HepG2 (cell line): ENCODE measurements at regions not wholly inside any gene's neighbourhood (a gene's known extent, or its start where the extent isn't known, plus 50 kb on each side); places are given as distances from the start of the nearest gene placed in this dataset.

Source experiments
- ATAC-seq: fragments of 200-7000 bp; cut with Tn5 transposase; 3 replicates; pipeline ENCODE4 v1.9.1; 2020; ENCODE audit warnings: mild to moderate bottlenecking, moderate library complexity
- BruUV-seq: library from RNA; stranded (reverse); fragments of 400-500 nt; replicated peaks from 2 replicates; lab custom pipeline; 2021; lab: Mats Ljungman, UMichigan
- CTCF ChIA-PET: fragments of 300-600 bp; formaldehyde crosslinking; extraction: SDS; loops from one replicate; lab custom pipeline; 2021; ENCODE audit warnings: low total read pairs, inconsistent platforms, low intra/inter-chr PET ratio; lab: Yijun Ruan, JAX
- POLR2A ChIA-PET: fragments of 350-600 bp; sonication (Branson Sonifier 250); formaldehyde crosslinking; loops from one replicate; lab custom pipeline; 2020; ENCODE audit warnings: antibody characterized with exemption, inconsistent platforms; lab: Yijun Ruan, JAX
- DNase-seq: peaks from one replicate; pipeline ENCODE4 v3.0.0-alpha.2; 2015; ENCODE audit warnings: low spot score
- FAIRE-seq: peaks from 3 replicates; lab custom pipeline; 2011; peaks lifted over from hg19 to GRCh38; lab: Jason Lieb, UNC
- H2AFZ ChIP-seq: one replicate; pipeline ENCODE4 v1.6.1; 2011; ENCODE audit warnings: low read length, inconsistent platforms
- H3K27ac ChIP-seq: fragments of 300-600 bp; 3 replicates; pipeline ENCODE4 v1.8.0; 2011; ENCODE audit warnings: mixed run types, mild to moderate bottlenecking, mixed read lengths, low read length, inconsistent platforms; ENCODE audit not compliant: insufficient read depth; ENCODE audit errors: extremely low read length
- H3K27me3 ChIP-seq, 2 experiments: fragments of 200-600 bp in 1 of 2; 2 replicates in 1 of 2; 3 replicates in 1 of 2; pipeline versions ENCODE4 v1.6.0 to v1.8.0; 2011; ENCODE audit warnings: low read length in 2 of 2, mild to moderate bottlenecking in 2 of 2, moderate library complexity in 2 of 2, inconsistent platforms in 1 of 2; ENCODE audit not compliant: insufficient read depth in 2 of 2, control insufficient read depth in 1 of 2
- H3K36me3 ChIP-seq, 2 experiments: fragments of 200-600 bp in 1 of 2; replicated peaks in 1 of 2; 2 replicates in 1 of 2; 3 replicates in 1 of 2; pipeline versions ENCODE4 v1.5.1 to v1.8.0; 2011; ENCODE audit warnings: low read length in 2 of 2, inconsistent platforms in 1 of 2; ENCODE audit not compliant: insufficient read depth in 2 of 2, control insufficient read depth in 1 of 2
- H3K4me1 ChIP-seq: 2 replicates; pipeline ENCODE4 v1.5.1; 2012; ENCODE audit warnings: low read length, inconsistent platforms; ENCODE audit not compliant: insufficient read depth
- H3K4me2 ChIP-seq: 2 replicates; pipeline ENCODE4 v1.6.0; 2011; ENCODE audit warnings: low read depth, low read length, inconsistent platforms
- H3K4me3 ChIP-seq, 3 experiments: fragments of 200-600 bp in 1 of 3; sonication (generic), shearing (Covaris generic) in 1 of 3; replicated peaks in 1 of 3; 2 replicates each; pipeline ENCODE4 v1.5.1; 2011 to 2016; ENCODE audit warnings: low read length in 3 of 3, inconsistent platforms in 2 of 3, low read depth in 2 of 3, mild to moderate bottlenecking in 2 of 3, control low read depth in 1 of 3, mixed read lengths in 1 of 3; ENCODE audit not compliant: insufficient read depth in 1 of 3
- H3K79me2 ChIP-seq: one replicate; pipeline ENCODE4 v1.6.1; 2011; ENCODE audit warnings: low read length, inconsistent platforms; ENCODE audit not compliant: insufficient read depth
- H3K9ac ChIP-seq: 2 replicates; pipeline ENCODE4 v1.6.0; 2011; ENCODE audit warnings: mild to moderate bottlenecking, low read depth, low read length, inconsistent platforms; ENCODE audit not compliant: insufficient read depth
- H3K9me3 ChIP-seq: 2 replicates; pipeline ENCODE4 v1.5.1; 2012; ENCODE audit warnings: mild to moderate bottlenecking, low read length
- H4K20me1 ChIP-seq: 2 replicates; pipeline ENCODE4 v1.6.0; 2011; ENCODE audit warnings: inconsistent platforms, mild to moderate bottlenecking, low read length, moderate library complexity; ENCODE audit not compliant: insufficient read depth
- CBX5 ChIP-seq: sonication (generic); formaldehyde crosslinking; IDR thresholded peaks from 2 replicates; pipeline ENCODE4 v1.4.0; 2020; ENCODE audit warnings: missing genetic modification reagents, borderline replicate concordance
- CREM ChIP-seq, 2 experiments: sonication (generic) in 1 of 2; formaldehyde crosslinking in 1 of 2; IDR thresholded peaks; 2 replicates each; pipeline versions ENCODE4 v1.4.0 to v1.6.1; 2016 to 2020; ENCODE audit warnings: antibody characterized with exemption in 1 of 2, mild to moderate bottlenecking in 1 of 2, missing genetic modification reagents in 1 of 2
- GATA4 ChIP-seq: sonication (generic); IDR thresholded peaks from 2 replicates; pipeline ENCODE4 v1.6.1; 2016; ENCODE audit warnings: antibody characterized with exemption, low read depth, borderline replicate concordance
- HDAC1 ChIP-seq: sonication (generic); formaldehyde crosslinking; IDR thresholded peaks from 2 replicates; pipeline ENCODE4 v1.5.1; 2020; ENCODE audit warnings: mild to moderate bottlenecking, missing genetic modification reagents
- HNF4A ChIP-seq: sonication (generic); formaldehyde crosslinking; IDR thresholded peaks from 2 replicates; pipeline ENCODE4 v1.4.0; 2020; ENCODE audit warnings: missing genetic modification reagents
- KMT2A ChIP-seq: sonication (generic); formaldehyde crosslinking; IDR thresholded peaks from 2 replicates; pipeline ENCODE4 v1.4.0; 2020; ENCODE audit warnings: missing genetic modification reagents
- NR2F6 ChIP-seq, 2 experiments: IDR thresholded peaks; 2 replicates each; pipeline ENCODE4 v1.6.1; 2016; ENCODE audit warnings: antibody characterized with exemption in 1 of 2, mild to moderate bottlenecking in 1 of 2
- PHB2 ChIP-seq: fragments of 450-650 bp; IDR thresholded peaks from 2 replicates; pipeline ENCODE4 v1.6.1; 2018; ENCODE audit not compliant: partially characterized antibody
- ZNF337 ChIP-seq: sonication (generic); formaldehyde crosslinking; IDR thresholded peaks from 2 replicates; pipeline ENCODE4 v1.5.1; 2020; ENCODE audit warnings: missing genetic modification reagents, low read depth, mild to moderate bottlenecking, borderline replicate concordance
- ZNF430 ChIP-seq: sonication (generic); formaldehyde crosslinking; IDR thresholded peaks from 2 replicates; pipeline ENCODE4 v1.9.0; 2021; ENCODE audit warnings: mild to moderate bottlenecking, missing genetic modification reagents
- WGBS: methylation state at CpG from one replicate; pipeline ENCODE4 v1.1.6; 2017; ENCODE audit warnings: low lambda C conversion rate; 5-methylcytosine and 5-hydroxymethylcytosine counted together
- in situ Hi-C: cut with HindIII; loops from 2 replicates; pipeline ENCODE4 v1.10.0; 2017; ENCODE audit warnings: low pct_unique_long_range_greater_than_20kb; ENCODE audit not compliant: extremely low pct_ligation_motif_present
- intact Hi-C: fragments of 100-400 bp; cut with micrococcal nuclease; formaldehyde crosslinking; loops from one replicate; pipeline ENCODE4 v1.10.0; 2022; ENCODE audit not compliant: unreplicated experiment
- TF ChIP-seq, protein P1 (sequence below): sonication (generic); formaldehyde crosslinking; IDR thresholded peaks from 2 replicates; pipeline ENCODE4 v1.9.0; 2021; ENCODE audit warnings: missing genetic modification reagents, borderline replicate concordance

- TF ChIP-seq HDAC1 (CRISPR knock-in tag): no peak
Measured at GRCh38 chr1:4110888-4111287, 210.8 kb upstream of the C1orf174 start (continued).

GRCh38 chr1:4113897-4114296, 213.8 kb upstream of the C1orf174 start:
- FAIRE-seq (no peak), DNase-seq (no peak), ATAC-seq (no peak)
- Histone ChIP-seq H3K79me2 (no peaks in the 10 kb centered on the region), H3K36me3 (no peaks in the 10 kb centered on the region), H3K27me3 (peaks cover 2 to 50% of the 10 kb centered on the region in 2 experiments; a peak in 3 of 5 replicates), H3K9ac (no peak overlapping the region), H3K4me3 (no peak overlapping the region), H3K27ac (no peak overlapping the region), H2AFZ (no peak overlapping the region), H3K9me3 (no peaks in the 10 kb centered on the region), H3K4me2 (no peak overlapping the region), H3K4me1 (no peaks in the 10 kb centered on the region), H4K20me1 (no peaks in the 10 kb centered on the region)
- intact Hi-C loops: no loop called here
- ChIA-PET CTCF (no interaction called here), POLR2A (no interaction called here)
- in situ Hi-C loops: no loop called here
- BruUV-seq: no TSS peak
- 0% methylated on average over 2 of the region's 2 CpGs for WGBS
- no peak for TF ChIP-seq KMT2A (CRISPR knock-in tag)
- peak; percentile 56; the same call in 1 of the 2 replicates for TF ChIP-seq NR2F6 (IDR thresholded peaks at IDR 0.05)
- no peak for TF ChIP-seq NR2F6 (CRISPR knock-in tag; IDR thresholded peaks at IDR 0.05)
- no peak for TF ChIP-seq PHB2
- no peak for TF ChIP-seq CBX5 (CRISPR knock-in tag)

- no peak for ATAC-seq
- H3K36me3 ChIP-seq: no peaks in the 10 kb centered on the region
- TF ChIP-seq ZNF337 (CRISPR knock-in tag) (no peak), GATA4 (no peak), ZNF430 (CRISPR knock-in tag) (no peak), CREM (IDR thresholded peaks at IDR 0.05) (no peak), CREM (CRISPR knock-in tag; IDR thresholded peaks at IDR 0.05) (no peak), HNF4A (no peak)
- TF ChIP-seq, protein P1, sequence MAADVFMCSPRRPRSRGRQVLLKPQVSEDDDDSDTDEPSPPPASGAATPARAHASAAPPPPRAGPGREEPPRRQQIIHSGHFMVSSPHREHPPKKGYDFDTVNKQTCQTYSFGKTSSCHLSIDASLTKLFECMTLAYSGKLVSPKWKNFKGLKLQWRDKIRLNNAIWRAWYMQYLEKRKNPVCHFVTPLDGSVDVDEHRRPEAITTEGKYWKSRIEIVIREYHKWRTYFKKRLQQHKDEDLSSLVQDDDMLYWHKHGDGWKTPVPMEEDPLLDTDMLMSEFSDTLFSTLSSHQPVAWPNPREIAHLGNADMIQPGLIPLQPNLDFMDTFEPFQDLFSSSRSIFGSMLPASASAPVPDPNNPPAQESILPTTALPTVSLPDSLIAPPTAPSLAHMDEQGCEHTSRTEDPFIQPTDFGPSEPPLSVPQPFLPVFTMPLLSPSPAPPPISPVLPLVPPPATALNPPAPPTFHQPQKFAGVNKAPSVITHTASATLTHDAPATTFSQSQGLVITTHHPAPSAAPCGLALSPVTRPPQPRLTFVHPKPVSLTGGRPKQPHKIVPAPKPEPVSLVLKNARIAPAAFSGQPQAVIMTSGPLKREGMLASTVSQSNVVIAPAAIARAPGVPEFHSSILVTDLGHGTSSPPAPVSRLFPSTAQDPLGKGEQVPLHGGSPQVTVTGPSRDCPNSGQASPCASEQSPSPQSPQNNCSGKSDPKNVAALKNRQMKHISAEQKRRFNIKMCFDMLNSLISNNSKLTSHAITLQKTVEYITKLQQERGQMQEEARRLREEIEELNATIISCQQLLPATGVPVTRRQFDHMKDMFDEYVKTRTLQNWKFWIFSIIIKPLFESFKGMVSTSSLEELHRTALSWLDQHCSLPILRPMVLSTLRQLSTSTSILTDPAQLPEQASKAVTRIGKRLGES (CRISPR knock-in tag): no peak
- TF ChIP-seq, all 625 proteins: peak for 0
- POLR2A ChIA-PET: no interaction called here
- Histone ChIP-seq H3K27ac (no peak overlapping the region), H4K20me1 (no peaks in the 10 kb centered on the region), H3K4me3 (no peak overlapping the region), H3K4me2 (no peak overlapping the region), H2AFZ (no peak overlapping the region), H3K79me2 (no peaks in the 10 kb centered on the region), H3K4me1 (no peaks in the 10 kb centered on the region), H3K9ac (no peak overlapping the region), H3K9me3 (no peaks in the 10 kb centered on the region), H3K27me3 (peaks cover 0 to 54% of the 10 kb centered on the region in 2 experiments)
- no TSS peak for BruUV-seq
- CTCF ChIA-PET: no interaction called here
- in situ Hi-C loops (no loop called here), intact Hi-C loops (no loop called here)
- DNase-seq: no peak
- WGBS: 35% methylated on average over 16 of the region's 18 CpGs
- FAIRE-seq: no peak
Measured at GRCh38 chr1:4115191-4115900, 215.3 kb upstream of the C1orf174 start.
